GM18868 (cell line): ENCODE measurements at regions not wholly inside any gene's neighbourhood (a gene's known extent, or its start where the extent isn't known, plus 50 kb on each side); places are given as distances from the start of the nearest gene placed in this dataset.
"Not testable (repeated sequence)": the region's sequence is repeated elsewhere in the genome, so short reads cannot be mapped to it uniquely, and the experiment has no call there.

Experiments used
- ATAC-seq: cut with Tn5 transposase; IDR thresholded peaks from one replicate; pipeline ENCODE4 v1.9.1; 2021; ENCODE audit warnings: mild to moderate bottlenecking, moderate library complexity; ENCODE audit not compliant: unreplicated experiment

- ATAC-seq = no peak
Measured at GRCh38 chr4:12016729-12017128, 588.0 kb upstream of the HS3ST1 start.

- no peak for ATAC-seq
Measured at GRCh38 chr4:12005471-12005870, 576.8 kb upstream of the HS3ST1 start.

DNA sequence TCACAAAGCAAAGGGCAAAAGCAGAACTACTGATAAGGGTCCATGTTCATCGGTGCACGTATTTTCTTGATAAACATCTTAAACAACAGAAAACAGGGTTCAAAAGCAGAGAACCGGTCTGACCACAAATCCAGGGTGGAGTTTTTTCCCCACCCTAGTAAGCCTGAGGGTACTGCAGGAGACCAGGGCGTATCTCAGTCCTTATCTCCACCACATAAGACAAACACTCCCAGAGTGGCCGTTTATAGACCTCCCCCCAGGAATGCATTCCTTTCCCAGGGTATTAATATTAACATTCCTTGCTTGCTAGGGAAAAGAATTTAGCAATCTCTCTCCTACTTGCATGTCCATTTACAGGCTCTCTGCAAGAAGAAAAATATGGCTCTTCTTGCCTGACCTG lies 567.9 kb upstream of the HS3ST1 start:
- not testable (repeated sequence) for ATAC-seq

DNA sequence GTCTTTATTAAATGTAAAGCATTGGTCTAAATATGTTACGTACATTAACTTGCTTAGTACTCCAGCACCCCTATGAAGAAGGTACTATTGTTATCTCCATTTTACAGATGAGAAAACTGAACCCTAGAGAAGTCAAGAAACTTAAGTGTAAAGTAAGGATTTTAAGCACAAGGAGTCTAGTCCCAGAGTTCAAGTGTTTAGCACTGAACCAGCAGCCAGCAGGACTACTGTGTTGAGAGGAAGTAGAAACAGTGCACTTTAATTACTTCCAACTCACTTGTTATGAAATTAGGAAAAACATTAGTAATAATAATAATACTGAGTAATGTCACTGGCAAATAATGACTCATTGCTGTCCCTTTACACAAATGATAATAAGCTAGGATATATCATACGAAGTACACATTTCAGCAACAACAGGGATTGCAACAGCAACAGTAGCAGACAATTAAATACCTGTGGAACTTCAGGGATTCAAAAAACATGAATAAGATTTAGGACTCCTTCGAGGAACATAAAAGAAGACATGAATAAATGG lies 548.1 kb upstream of the HS3ST1 start:
- no peak for ATAC-seq

DNA sequence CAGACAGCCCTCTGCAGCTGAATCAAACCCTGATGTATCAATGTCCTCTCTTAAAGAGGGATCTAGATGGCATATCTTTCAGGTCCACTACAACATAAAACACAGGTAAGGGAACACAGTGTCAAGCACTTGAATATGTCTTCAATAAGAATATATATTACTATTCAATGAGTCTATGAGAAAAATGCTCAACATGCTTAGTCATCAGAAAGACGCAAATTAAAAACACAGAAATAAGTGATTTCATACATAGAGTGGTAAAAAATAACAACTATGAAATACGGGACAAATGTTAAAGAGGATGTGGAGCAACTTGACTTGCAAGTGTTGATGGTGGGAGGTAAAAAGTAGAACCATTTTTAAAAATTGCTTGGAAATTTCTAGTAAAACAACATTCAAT lies 544.6 kb upstream of the HS3ST1 start:
- ATAC-seq = no peak

DNA sequence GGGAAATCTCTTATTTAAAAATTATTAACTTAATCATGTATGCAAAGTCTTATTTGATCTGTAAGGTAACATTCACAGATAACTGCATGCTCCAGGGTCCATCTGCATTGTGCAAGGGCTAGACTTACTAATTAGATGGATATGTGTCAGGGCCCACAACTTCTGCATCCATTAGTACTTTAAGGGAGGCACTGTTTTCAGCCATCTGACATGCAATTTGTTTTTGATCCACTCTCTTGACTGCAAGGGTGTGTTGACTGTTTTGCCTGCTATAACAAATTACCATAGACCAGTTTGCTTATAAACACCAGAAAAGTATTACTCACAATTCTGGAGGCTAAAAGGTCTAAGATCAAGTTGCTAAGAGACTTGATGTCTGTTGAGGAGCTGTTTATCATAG lies 542.1 kb upstream of the HS3ST1 start:
- ATAC-seq = no peak

GRCh38 chr4:11966782-11967181 lies 538.1 kb upstream of the HS3ST1 start:
- no peak for ATAC-seq

GRCh38 chr4:11954093-11954492 lies 525.4 kb upstream of the HS3ST1 start:
- ATAC-seq = peak; percentile 60

- ATAC-seq = no peak
Measured at GRCh38 chr4:11949355-11949754, 520.7 kb upstream of the HS3ST1 start.

- not testable (repeated sequence) for ATAC-seq
Measured at GRCh38 chr4:11947629-11948028, 518.9 kb upstream of the HS3ST1 start.

DNA sequence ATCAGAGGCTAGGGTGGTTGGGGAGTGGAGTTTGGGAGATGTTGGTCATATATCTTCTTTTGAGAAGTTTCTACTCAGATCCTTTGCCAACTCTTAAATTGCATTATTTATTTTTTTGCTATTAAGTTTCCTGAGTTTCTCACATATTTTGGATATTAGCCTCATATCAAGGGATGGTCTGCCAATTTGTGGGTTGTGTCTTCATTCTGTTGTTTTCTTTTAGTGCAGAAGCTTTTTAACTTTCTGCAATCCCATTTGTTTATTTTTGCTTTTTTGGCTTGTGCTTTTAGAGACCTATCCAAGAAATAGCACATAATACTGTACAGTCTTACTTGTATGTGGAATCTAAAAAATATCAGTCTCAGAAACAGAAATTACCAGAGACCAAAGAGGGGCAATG lies 509.2 kb upstream of the HS3ST1 start:
- no peak for ATAC-seq

DNA sequence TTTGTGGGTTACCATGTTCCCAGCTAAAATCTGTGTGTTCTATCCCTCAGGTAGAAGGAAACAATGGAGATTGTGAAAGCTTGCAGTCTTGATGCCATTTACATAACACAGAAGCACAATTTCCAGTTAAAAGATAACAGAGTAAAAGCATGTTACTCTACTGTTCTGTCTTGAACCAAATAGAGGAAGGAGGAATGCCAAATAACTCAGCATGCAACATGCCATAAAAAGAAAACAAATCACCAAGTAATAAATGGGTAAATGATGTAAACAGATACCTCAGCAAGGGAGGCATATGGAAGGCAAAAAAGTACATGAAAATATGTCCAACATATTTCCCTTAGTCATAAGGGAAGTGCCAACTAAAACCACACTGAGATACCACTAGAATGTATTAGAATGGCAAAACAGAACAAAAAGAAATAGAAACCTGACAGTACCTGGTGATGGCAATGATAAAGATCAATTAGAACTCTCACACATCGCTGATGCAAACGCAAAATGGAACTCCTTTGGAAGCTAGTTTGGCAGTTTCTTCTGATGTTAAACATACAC lies 502.6 kb upstream of the HS3ST1 start:
- ATAC-seq = no peak

DNA sequence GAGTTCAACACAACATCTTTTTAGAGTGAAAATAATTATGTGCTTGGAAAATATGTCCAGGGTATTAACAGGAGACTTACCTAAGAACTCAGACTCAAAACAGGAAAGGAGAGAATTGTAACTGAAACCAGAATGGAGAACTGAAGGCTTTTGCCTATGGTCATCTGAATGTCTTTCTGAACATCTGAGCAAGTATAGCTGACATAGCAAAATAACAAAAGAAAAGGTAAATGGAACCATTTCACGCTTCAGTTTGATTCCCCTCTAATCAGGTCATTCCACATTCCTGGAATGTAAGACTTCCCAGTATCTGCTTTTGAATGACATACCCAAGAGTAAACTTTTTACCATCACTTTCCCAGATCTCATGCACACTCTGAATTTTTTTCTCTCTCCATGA lies 500.4 kb upstream of the HS3ST1 start:
- no peak for ATAC-seq

DNA sequence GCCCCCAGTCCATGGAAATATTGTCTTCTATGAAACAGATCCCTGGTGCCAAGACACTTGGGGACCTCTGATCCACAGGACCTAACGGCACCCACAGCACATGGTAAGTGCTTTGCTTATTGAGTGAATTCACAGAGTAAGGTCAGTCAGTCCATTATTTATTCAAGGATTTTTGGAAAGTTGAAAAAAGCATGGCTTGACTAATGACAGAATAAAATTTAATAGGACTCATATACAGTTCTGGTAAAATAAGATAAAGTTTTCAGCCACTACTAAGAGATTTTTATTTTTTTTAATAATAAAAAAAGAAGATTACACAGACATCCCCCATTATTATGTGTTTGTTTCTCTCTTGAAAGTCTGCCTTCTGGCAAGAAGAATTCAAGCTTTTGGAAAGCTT lies 490.6 kb upstream of the HS3ST1 start:
- no peak for ATAC-seq

DNA sequence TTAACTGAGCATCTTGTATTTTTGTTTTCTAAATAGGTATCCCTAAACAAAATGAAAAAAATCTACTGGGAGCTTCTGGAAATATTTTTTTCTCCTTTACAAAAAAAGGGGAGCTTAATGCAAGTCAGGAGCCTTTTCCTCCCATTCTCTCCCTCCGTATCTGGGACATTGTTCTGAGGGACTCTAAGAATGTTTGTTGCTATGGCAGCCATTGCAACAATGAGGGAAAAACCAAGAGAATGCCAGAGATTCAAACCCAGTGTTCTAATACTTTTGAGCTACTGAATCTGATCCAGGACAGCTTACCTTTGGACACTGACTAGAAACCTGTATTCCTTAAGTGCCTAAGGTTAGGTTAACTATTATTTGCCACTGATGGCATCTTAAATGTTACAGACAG lies 485.7 kb upstream of the HS3ST1 start:
- no peak for ATAC-seq

GRCh38 chr4:11912886-11913285 lies 484.2 kb upstream of the HS3ST1 start:
- no peak for ATAC-seq

- no peak for ATAC-seq
Measured at GRCh38 chr4:11910812-11911211, 482.1 kb upstream of the HS3ST1 start.

DNA sequence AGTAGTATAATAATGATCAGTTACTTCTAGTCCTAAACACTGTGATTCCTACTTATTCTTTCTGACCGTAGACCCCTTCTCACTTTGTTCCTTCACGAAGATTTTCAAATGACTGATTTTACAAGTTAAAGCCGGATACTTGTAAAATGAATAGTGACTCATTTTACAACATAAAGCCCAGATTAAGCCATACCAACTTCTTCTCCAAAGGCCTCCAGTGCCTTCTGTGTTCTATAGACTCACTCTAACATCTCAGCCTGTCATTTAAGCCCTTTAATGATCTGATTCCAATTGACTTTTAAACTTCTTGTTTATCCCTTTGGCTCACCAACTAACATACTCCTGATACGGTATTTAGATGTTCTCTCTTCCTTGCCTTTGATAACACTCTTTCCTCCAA lies 480.0 kb upstream of the HS3ST1 start:
- ATAC-seq = no peak

DNA sequence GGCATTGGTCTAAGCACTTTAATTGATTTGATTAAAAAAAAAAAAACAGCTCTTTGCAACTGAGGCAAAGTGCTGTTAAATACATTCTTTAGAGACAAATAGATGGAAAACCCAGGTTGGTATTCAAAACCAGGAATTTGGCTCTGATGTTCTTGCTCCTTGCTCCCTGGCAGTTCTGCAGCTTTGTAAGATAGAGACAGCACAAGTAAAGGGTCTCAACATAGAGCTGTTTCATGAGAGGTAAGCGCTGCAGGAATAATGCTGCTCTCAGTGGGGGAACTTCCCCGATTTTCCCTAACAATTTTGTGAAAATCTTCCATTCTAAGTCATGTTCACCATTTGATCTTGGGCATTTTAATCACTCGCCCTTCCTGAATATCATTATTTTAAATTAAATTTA lies 479.5 kb upstream of the HS3ST1 start:
- no peak for ATAC-seq

DNA sequence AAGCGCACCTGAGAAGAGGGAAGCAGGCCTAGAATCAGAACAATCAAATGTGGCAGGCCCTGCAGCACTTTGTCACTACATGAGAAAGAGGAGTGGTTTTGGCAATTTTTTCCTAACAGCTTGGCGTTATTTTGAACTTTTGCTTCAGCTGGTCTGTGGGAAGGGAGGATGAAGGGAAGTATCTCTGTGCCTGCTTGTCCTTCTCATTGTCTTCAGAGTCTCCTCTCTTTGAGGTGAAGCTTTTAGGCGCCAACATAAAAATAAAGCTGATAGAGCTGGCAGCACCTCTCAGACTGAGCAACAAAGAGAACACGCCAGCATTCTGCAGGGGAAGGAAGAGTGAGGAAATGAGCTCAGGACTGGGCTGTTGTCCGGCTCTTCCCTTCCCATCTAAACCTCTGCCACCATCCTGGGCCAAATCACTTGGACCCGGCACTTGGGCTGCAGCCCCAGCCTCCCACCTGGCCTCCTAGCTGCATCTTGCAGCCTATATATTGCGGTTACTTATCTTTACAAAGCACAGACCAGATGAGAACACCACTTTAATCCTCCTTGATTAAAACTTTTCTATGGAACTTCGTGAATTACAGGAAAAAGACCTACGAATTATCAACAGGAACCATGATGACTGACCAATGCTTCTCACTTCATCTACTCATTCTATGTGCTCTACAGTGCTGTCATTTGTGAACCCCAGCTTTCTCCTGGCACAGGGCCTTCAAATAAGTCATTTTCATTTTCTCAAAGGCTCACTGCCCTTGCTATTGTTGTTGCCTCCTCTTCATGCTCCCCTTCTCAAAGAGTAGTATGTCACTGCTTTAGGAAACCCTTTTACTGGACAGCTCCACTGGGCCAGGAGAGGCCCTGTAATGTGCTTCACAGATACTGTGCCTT lies 476.4 kb upstream of the HS3ST1 start:
- no peak for ATAC-seq

DNA sequence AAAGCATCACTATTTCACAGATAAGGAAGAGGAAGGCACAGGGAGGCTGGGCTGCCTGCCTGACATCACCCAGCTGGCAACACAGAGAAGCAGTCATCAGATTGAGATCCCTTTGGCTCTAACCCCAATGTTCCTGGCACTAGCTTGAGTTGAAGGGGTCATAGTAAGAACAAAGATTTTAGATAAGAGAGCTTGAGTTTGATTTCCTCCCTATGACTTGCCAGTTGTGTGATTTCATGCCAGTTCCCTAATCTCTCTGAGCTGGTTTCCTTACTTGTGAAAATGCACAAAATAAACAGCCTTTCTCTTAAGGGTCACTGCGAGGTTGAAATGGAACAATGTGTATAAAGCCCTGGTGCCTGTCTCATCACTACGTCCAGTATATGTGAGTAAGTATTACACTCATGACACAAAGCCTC lies 475.4 kb upstream of the HS3ST1 start:
- ATAC-seq = no peak

DNA sequence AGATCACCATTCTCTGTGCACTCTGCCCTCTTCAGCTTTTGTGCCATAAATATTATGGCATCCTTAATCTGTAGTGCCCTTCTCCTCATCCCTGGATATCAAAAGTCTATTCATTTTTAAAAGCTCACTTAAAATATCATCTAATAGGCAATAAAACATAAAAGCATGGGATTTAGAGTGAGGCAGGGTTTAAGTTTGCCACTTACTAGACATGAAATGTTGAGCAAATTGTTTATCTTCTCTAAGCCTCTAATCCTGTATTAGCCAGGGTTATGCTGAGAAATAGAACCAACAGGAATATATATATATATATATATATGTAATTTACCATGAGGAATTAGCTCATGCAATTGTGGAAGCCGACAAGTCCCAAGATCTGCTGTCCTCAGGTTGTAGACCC lies 472.4 kb upstream of the HS3ST1 start:
- no peak for ATAC-seq
